Breast epithelium (tissue), 3 donors: ENCODE measurements at regions not wholly inside any gene's neighbourhood (a gene's known extent, or its start where the extent isn't known, plus 50 kb on each side); places are given as distances from the start of the nearest gene placed in this dataset.
"Not testable (repeated sequence)": the region's sequence is repeated elsewhere in the genome, so short reads cannot be mapped to it uniquely, and the experiment has no call there.

Experiments used
- CTCF ChIP-seq, 3 donors: fragments of 450-650 bp; IDR thresholded peaks; one replicate each; pipeline ENCODE4 v1.5.1; 2016 to 2017; ENCODE audit warnings: antibody characterized with exemption in 3 of 3, mild to moderate bottlenecking in 3 of 3, moderate library complexity in 3 of 3
- POLR2AphosphoS5 ChIP-seq, 3 donors: sonication (generic); formaldehyde crosslinking; IDR thresholded peaks; one replicate each; pipeline ENCODE4 v1.6.1; 2017; ENCODE audit warnings: antibody characterized with exemption in 3 of 3

- not testable (repeated sequence) for TF ChIP-seq CTCF, POLR2AphosphoS5 (IDR thresholded peaks at IDR 0.05)
Observed at GRCh38 chr3:75311306-75311705, 352.8 kb upstream of the FRG2C start.
